Esophagus squamous epithelium (tissue), 4 donors: ENCODE measurements at regions not wholly inside any gene's neighbourhood (a gene's known extent, or its start where the extent isn't known, plus 50 kb on each side); places are given as distances from the start of the nearest gene placed in this dataset.

Experiments
- POLR2A ChIP-seq, 4 donors: fragments of 450-650 bp; IDR thresholded peaks; one replicate each; pipeline ENCODE4 v1.6.1; 2017; ENCODE audit warnings: antibody characterized with exemption in 4 of 4, mild to moderate bottlenecking in 4 of 4, moderate library complexity in 3 of 4
- TF ChIP-seq, protein P1 (sequence below), 6 experiments: fragments of 450-650 bp in 4 of 6; fragments of 200-600 bp in 2 of 6; sonication (generic) in 2 of 6; IDR thresholded peaks; one replicate each; pipeline ENCODE4 v1.5.1; 2016 to 2019; ENCODE audit warnings: antibody characterized with exemption in 6 of 6, mild to moderate bottlenecking in 4 of 6, moderate library complexity in 4 of 6

DNA sequence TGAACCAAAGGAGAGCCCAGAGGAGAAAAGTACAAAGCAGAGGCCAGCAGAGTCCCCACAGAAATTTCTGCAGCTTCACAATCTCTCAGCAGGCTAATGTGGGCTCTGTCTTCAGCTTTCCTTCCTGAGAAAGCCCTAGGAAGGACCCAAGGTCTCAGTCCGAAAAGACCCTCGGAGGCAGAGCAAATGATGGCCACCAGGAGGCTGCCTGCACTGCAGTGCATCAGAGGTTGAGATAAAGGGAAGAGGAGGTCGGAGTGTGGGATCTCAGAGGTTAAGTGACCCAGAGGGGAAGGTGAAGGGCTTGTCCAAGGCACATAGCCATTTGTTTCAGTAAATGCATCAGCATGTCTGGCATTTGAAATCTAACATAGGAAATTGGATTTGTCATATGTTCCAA lies 299.1 kb upstream of the SLC14A2 start:
- TF ChIP-seq, protein P1, sequence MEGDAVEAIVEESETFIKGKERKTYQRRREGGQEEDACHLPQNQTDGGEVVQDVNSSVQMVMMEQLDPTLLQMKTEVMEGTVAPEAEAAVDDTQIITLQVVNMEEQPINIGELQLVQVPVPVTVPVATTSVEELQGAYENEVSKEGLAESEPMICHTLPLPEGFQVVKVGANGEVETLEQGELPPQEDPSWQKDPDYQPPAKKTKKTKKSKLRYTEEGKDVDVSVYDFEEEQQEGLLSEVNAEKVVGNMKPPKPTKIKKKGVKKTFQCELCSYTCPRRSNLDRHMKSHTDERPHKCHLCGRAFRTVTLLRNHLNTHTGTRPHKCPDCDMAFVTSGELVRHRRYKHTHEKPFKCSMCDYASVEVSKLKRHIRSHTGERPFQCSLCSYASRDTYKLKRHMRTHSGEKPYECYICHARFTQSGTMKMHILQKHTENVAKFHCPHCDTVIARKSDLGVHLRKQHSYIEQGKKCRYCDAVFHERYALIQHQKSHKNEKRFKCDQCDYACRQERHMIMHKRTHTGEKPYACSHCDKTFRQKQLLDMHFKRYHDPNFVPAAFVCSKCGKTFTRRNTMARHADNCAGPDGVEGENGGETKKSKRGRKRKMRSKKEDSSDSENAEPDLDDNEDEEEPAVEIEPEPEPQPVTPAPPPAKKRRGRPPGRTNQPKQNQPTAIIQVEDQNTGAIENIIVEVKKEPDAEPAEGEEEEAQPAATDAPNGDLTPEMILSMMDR (IDR thresholded peaks at IDR 0.05), result no peak
- no peak for TF ChIP-seq POLR2A (IDR thresholded peaks at IDR 0.05)
